HepG2 (cell line): ENCODE measurements at regions not wholly inside any gene's neighbourhood (a gene's known extent, or its start where the extent isn't known, plus 50 kb on each side); places are given as distances from the start of the nearest gene placed in this dataset.

Experiments
- ATAC-seq: fragments of 200-7000 bp; cut with Tn5 transposase; 3 replicates; pipeline ENCODE4 v1.9.1; 2020; ENCODE audit warnings: mild to moderate bottlenecking, moderate library complexity
- BruUV-seq: library from RNA; stranded (reverse); fragments of 400-500 nt; replicated peaks from 2 replicates; lab custom pipeline; 2021; lab: Mats Ljungman, UMichigan
- CTCF ChIA-PET: fragments of 300-600 bp; formaldehyde crosslinking; extraction: SDS; loops from one replicate; lab custom pipeline; 2021; ENCODE audit warnings: low total read pairs, inconsistent platforms, low intra/inter-chr PET ratio; lab: Yijun Ruan, JAX
- POLR2A ChIA-PET: fragments of 350-600 bp; sonication (Branson Sonifier 250); formaldehyde crosslinking; loops from one replicate; lab custom pipeline; 2020; ENCODE audit warnings: antibody characterized with exemption, inconsistent platforms; lab: Yijun Ruan, JAX
- DNase-seq: peaks from one replicate; pipeline ENCODE4 v3.0.0-alpha.2; 2015; ENCODE audit warnings: low spot score
- FAIRE-seq: peaks from 3 replicates; lab custom pipeline; 2011; peaks lifted over from hg19 to GRCh38; lab: Jason Lieb, UNC
- H2AFZ ChIP-seq: one replicate; pipeline ENCODE4 v1.6.1; 2011; ENCODE audit warnings: low read length, inconsistent platforms
- H3K27ac ChIP-seq: fragments of 300-600 bp; 3 replicates; pipeline ENCODE4 v1.8.0; 2011; ENCODE audit warnings: mixed run types, mild to moderate bottlenecking, mixed read lengths, low read length, inconsistent platforms; ENCODE audit not compliant: insufficient read depth; ENCODE audit errors: extremely low read length
- H3K27me3 ChIP-seq, 2 experiments: fragments of 200-600 bp in 1 of 2; 2 replicates in 1 of 2; 3 replicates in 1 of 2; pipeline versions ENCODE4 v1.6.0 to v1.8.0; 2011; ENCODE audit warnings: low read length in 2 of 2, mild to moderate bottlenecking in 2 of 2, moderate library complexity in 2 of 2, inconsistent platforms in 1 of 2; ENCODE audit not compliant: insufficient read depth in 2 of 2, control insufficient read depth in 1 of 2
- H3K36me3 ChIP-seq, 2 experiments: fragments of 200-600 bp in 1 of 2; replicated peaks in 1 of 2; 2 replicates in 1 of 2; 3 replicates in 1 of 2; pipeline versions ENCODE4 v1.5.1 to v1.8.0; 2011; ENCODE audit warnings: low read length in 2 of 2, inconsistent platforms in 1 of 2; ENCODE audit not compliant: insufficient read depth in 2 of 2, control insufficient read depth in 1 of 2
- H3K4me1 ChIP-seq: 2 replicates; pipeline ENCODE4 v1.5.1; 2012; ENCODE audit warnings: low read length, inconsistent platforms; ENCODE audit not compliant: insufficient read depth
- H3K4me2 ChIP-seq: 2 replicates; pipeline ENCODE4 v1.6.0; 2011; ENCODE audit warnings: low read depth, low read length, inconsistent platforms
- H3K4me3 ChIP-seq, 3 experiments: fragments of 200-600 bp in 1 of 3; sonication (generic), shearing (Covaris generic) in 1 of 3; replicated peaks in 1 of 3; 2 replicates each; pipeline ENCODE4 v1.5.1; 2011 to 2016; ENCODE audit warnings: low read length in 3 of 3, inconsistent platforms in 2 of 3, low read depth in 2 of 3, mild to moderate bottlenecking in 2 of 3, control low read depth in 1 of 3, mixed read lengths in 1 of 3; ENCODE audit not compliant: insufficient read depth in 1 of 3
- H3K79me2 ChIP-seq: one replicate; pipeline ENCODE4 v1.6.1; 2011; ENCODE audit warnings: low read length, inconsistent platforms; ENCODE audit not compliant: insufficient read depth
- H3K9ac ChIP-seq: 2 replicates; pipeline ENCODE4 v1.6.0; 2011; ENCODE audit warnings: mild to moderate bottlenecking, low read depth, low read length, inconsistent platforms; ENCODE audit not compliant: insufficient read depth
- H3K9me3 ChIP-seq: 2 replicates; pipeline ENCODE4 v1.5.1; 2012; ENCODE audit warnings: mild to moderate bottlenecking, low read length
- H4K20me1 ChIP-seq: 2 replicates; pipeline ENCODE4 v1.6.0; 2011; ENCODE audit warnings: inconsistent platforms, mild to moderate bottlenecking, low read length, moderate library complexity; ENCODE audit not compliant: insufficient read depth
- HNF1A ChIP-seq, 2 experiments: sonication (generic) in 1 of 2; formaldehyde crosslinking in 1 of 2; IDR thresholded peaks; 2 replicates each; pipeline versions ENCODE4 v1.4.0 to v1.6.1; 2016 to 2020; ENCODE audit warnings: borderline replicate concordance in 1 of 2, low read depth in 1 of 2, mild to moderate bottlenecking in 1 of 2, missing genetic modification reagents in 1 of 2
- NFKBIZ ChIP-seq: IDR thresholded peaks from 2 replicates; pipeline ENCODE4 v1.6.1; 2018; ENCODE audit warnings: missing genetic modification reagents, missing compliant biosample characterization
- TBP ChIP-seq: sonication (generic); formaldehyde crosslinking; IDR thresholded peaks from 2 replicates; pipeline ENCODE4 v1.5.0; 2020; ENCODE audit warnings: missing genetic modification reagents
- WGBS: methylation state at CpG from one replicate; pipeline ENCODE4 v1.1.6; 2017; ENCODE audit warnings: low lambda C conversion rate; 5-methylcytosine and 5-hydroxymethylcytosine counted together
- in situ Hi-C: cut with HindIII; loops from 2 replicates; pipeline ENCODE4 v1.10.0; 2017; ENCODE audit warnings: low pct_unique_long_range_greater_than_20kb; ENCODE audit not compliant: extremely low pct_ligation_motif_present
- intact Hi-C: fragments of 100-400 bp; cut with micrococcal nuclease; formaldehyde crosslinking; loops from one replicate; pipeline ENCODE4 v1.10.0; 2022; ENCODE audit not compliant: unreplicated experiment
- TF ChIP-seq, protein P1 (sequence below): sonication (generic); formaldehyde crosslinking; IDR thresholded peaks from 2 replicates; pipeline ENCODE4 v1.9.0; 2021; ENCODE audit warnings: mild to moderate bottlenecking, missing genetic modification reagents

GRCh38 chr13:30844548-30845296 lies 61.3 kb upstream of the MEDAG start (continued):
- TF ChIP-seq, protein P1, sequence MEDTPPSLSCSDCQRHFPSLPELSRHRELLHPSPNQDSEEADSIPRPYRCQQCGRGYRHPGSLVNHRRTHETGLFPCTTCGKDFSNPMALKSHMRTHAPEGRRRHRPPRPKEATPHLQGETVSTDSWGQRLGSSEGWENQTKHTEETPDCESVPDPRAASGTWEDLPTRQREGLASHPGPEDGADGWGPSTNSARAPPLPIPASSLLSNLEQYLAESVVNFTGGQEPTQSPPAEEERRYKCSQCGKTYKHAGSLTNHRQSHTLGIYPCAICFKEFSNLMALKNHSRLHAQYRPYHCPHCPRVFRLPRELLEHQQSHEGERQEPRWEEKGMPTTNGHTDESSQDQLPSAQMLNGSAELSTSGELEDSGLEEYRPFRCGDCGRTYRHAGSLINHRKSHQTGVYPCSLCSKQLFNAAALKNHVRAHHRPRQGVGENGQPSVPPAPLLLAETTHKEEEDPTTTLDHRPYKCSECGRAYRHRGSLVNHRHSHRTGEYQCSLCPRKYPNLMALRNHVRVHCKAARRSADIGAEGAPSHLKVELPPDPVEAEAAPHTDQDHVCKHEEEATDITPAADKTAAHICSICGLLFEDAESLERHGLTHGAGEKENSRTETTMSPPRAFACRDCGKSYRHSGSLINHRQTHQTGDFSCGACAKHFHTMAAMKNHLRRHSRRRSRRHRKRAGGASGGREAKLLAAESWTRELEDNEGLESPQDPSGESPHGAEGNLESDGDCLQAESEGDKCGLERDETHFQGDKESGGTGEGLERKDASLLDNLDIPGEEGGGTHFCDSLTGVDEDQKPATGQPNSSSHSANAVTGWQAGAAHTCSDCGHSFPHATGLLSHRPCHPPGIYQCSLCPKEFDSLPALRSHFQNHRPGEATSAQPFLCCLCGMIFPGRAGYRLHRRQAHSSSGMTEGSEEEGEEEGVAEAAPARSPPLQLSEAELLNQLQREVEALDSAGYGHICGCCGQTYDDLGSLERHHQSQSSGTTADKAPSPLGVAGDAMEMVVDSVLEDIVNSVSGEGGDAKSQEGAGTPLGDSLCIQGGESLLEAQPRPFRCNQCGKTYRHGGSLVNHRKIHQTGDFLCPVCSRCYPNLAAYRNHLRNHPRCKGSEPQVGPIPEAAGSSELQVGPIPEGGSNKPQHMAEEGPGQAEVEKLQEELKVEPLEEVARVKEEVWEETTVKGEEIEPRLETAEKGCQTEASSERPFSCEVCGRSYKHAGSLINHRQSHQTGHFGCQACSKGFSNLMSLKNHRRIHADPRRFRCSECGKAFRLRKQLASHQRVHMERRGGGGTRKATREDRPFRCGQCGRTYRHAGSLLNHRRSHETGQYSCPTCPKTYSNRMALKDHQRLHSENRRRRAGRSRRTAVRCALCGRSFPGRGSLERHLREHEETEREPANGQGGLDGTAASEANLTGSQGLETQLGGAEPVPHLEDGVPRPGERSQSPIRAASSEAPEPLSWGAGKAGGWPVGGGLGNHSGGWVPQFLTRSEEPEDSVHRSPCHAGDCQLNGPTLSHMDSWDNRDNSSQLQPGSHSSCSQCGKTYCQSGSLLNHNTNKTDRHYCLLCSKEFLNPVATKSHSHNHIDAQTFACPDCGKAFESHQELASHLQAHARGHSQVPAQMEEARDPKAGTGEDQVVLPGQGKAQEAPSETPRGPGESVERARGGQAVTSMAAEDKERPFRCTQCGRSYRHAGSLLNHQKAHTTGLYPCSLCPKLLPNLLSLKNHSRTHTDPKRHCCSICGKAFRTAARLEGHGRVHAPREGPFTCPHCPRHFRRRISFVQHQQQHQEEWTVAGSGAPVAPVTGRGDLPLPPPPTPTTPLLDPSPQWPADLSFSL (CRISPR knock-in tag): peak; percentile 100

DNA sequence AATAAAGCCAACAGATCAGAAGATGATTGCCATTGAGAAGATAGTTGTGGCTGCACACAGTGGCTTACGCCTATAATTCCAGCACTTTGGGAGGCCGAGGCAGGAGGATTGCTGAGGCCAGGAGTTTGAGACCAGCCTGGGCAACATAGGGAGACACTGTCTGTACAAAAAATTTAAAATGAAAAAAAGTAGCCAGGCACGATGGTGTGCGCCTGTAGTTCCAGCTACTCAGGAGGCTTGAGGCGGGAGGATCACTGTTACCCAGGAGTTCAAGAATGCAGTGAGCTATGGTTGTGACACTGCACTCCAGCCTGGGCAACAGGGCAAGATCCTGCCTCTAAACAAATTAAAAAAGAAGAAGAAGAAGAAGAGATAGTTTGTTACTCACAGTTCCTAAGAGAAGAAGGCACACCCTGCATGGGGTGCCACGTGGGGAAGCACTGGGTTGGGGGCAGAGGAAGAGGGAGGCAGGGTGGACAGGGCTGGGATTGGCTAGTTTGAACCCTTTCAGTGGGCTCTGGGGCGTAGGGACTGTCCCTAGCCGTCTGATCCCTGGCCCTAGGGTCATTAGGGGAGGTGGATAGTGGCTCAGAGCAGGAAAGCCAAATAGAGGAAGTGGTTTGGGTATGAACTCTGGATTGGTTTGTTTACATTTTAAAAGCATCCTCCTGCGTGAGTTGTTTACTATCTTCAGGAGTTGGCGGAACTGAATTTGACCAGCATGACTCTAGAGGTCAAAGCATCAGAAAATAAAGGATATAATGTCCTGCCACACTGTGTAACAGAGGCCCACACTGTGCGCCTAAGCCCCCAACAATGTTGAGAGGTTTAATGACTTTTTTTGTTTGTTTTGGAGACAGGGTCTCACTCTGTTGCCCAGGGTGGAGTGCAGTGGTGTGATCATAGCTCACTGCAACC lies 60.5 kb upstream of the MEDAG start:
- Histone ChIP-seq H3K27ac (peak overlapping the region; percentile 76), H3K9me3 (no peaks in the 10 kb centered on the region), H2AFZ (no peak overlapping the region), H3K4me1 (peaks cover 86% of the 10 kb centered on the region), H3K27me3 (no peaks in the 10 kb centered on the region), H4K20me1 (no peaks in the 10 kb centered on the region), H3K9ac (peak overlapping the region; percentile 53), H3K4me3 (peak overlapping the region in 1 of 3 experiments; percentile 45; a peak in 2 of 6 replicates), H3K79me2 (no peaks in the 10 kb centered on the region), H3K36me3 (no peaks in the 10 kb centered on the region), H3K4me2 (peak overlapping the region; percentile 57)
- no TSS peak for BruUV-seq
- WGBS: 8% methylated on average over 11 of the region's 11 CpGs
- ATAC-seq (peak; percentile 93), DNase-seq (peak; percentile 87), FAIRE-seq (peak; percentile 81)
- in situ Hi-C loops (no loop called here), intact Hi-C loops (loop anchor here (2.0 to 5.0 kb wide), 2 partner anchors 13 to 38 kb away; no protein-coding TSS in a partner anchor)
- POLR2A ChIA-PET: interaction anchor here (1.0 kb wide), 1 partner anchor 13 kb away, joined by 5 read pairs; no protein-coding TSS in a partner anchor
- CTCF ChIA-PET: no interaction called here
- TF ChIP-seq HNF1A (IDR thresholded peaks at IDR 0.05; ENCODE audit: low read depth) (peak; percentile 12; the same call in 1 of the 2 replicates), HNF1A (CRISPR knock-in tag; IDR thresholded peaks at IDR 0.05; ENCODE audit: borderline replicate concordance) (no peak; the same call in 1 of the 2 replicates), TBP (CRISPR knock-in tag) (0 out of 2 replicates have a peak, but pooled peaks have one; percentile 17), NFKBIZ (CRISPR knock-in tag) (peak; percentile 100)
